B cell (primary cell): ENCODE measurements at regions not wholly inside any gene's neighbourhood (a gene's known extent, or its start where the extent isn't known, plus 50 kb on each side); places are given as distances from the start of the nearest gene placed in this dataset.

Experiments
- ATAC-seq: fragments of 200-7000 bp; cut with Tn5 transposase; one replicate; pipeline ENCODE4 v1.10.0; 2021; ENCODE audit warnings: low read depth, mild to moderate bottlenecking, moderate number of reproducible peaks, moderate library complexity
- CTCF ChIA-PET: fragments of 350-600 bp; sonication (Branson Sonifier 250); formaldehyde crosslinking; loops from one replicate; lab custom pipeline; 2021; ENCODE audit warnings: antibody characterized with exemption, inconsistent platforms; lab: Charles Lee
- POLR2A ChIA-PET: fragments of 350-600 bp; sonication (Branson Sonifier 250); formaldehyde crosslinking; loops from one replicate; lab custom pipeline; 2021; ENCODE audit warnings: antibody characterized with exemption; lab: Charles Lee
- DNase-seq: peaks from one replicate; pipeline ENCODE4 v3.0.0; 2013
- H2AFZ ChIP-seq: 2 replicates; pipeline ENCODE4 v1.6.1; 2012; ENCODE audit warnings: mild to moderate bottlenecking, low read depth, low read length; ENCODE audit not compliant: insufficient read depth, poor library complexity, severe bottlenecking
- H3K27ac ChIP-seq, 2 donors: 1 replicate in 1 of 2; 2 replicates in 1 of 2; pipeline ENCODE4 v1.5.1; 2012 to 2013; ENCODE audit warnings: low read length in 2 of 2, mild to moderate bottlenecking in 2 of 2, moderate library complexity in 1 of 2
- H3K27me3 ChIP-seq, 4 experiments: fragments of 200-600 bp in 1 of 4; sonication (generic) in 1 of 4; replicated peaks in 1 of 4; 1 replicate in 2 of 4; 2 replicates in 2 of 4; pipeline versions ENCODE4 v1.6.1 to v1.7.0; 2013 to 2016; ENCODE audit warnings: low read length in 3 of 4, mild to moderate bottlenecking in 2 of 4, mixed read lengths in 1 of 4, moderate library complexity in 1 of 4; ENCODE audit not compliant: insufficient read depth in 4 of 4, control insufficient read depth in 3 of 4; ENCODE audit errors: control extremely low read depth in 1 of 4
- H3K36me3 ChIP-seq, 2 experiments: replicated peaks in 1 of 2; 1 replicate in 1 of 2; 2 replicates in 1 of 2; pipeline versions ENCODE4 v1.6.1 to v1.7.1; 2013; ENCODE audit warnings: low read length in 1 of 2; ENCODE audit not compliant: insufficient read depth in 2 of 2, control insufficient read depth in 1 of 2; ENCODE audit errors: control extremely low read depth in 1 of 2, extremely low read depth in 1 of 2
- H3K4me1 ChIP-seq, 2 donors: fragments of 200-600 bp in 1 of 2; sonication (generic) in 1 of 2; 1 replicate in 1 of 2; 2 replicates in 1 of 2; pipeline versions ENCODE4 v1.5.1 to v1.6.1; 2013 to 2017; ENCODE audit warnings: low read length in 2 of 2; ENCODE audit not compliant: control insufficient read depth in 2 of 2, insufficient read depth in 2 of 2
- H3K4me2 ChIP-seq: replicated peaks from 2 replicates; pipeline ENCODE3; 2012; ENCODE audit warnings: mild to moderate bottlenecking, low read depth, low read length; ENCODE audit not compliant: poor library complexity, severe bottlenecking
- H3K4me3 ChIP-seq, 5 experiments: fragments of 200-600 bp in 1 of 5; sonication (generic) in 1 of 5; 1 replicate in 3 of 5; 2 replicates in 2 of 5; pipeline versions ENCODE4 v1.5.1 to v1.7.0; 2011 to 2016; ENCODE audit warnings: low read length in 4 of 5, mild to moderate bottlenecking in 4 of 5, low read depth in 2 of 5, control low read depth in 1 of 5, moderate library complexity in 1 of 5; ENCODE audit not compliant: insufficient read depth in 1 of 5; ENCODE audit errors: control extremely low read depth in 1 of 5, extremely low read depth in 1 of 5
- H3K79me2 ChIP-seq: fragments of 200-600 bp; sonication (generic); one replicate; pipeline ENCODE4 v1.6.0; 2016; ENCODE audit warnings: low read length; ENCODE audit not compliant: control insufficient read depth, insufficient read depth
- H3K9ac ChIP-seq: fragments of 200-600 bp; sonication (generic); 2 replicates; pipeline ENCODE4 v1.6.1; 2017; ENCODE audit warnings: mild to moderate bottlenecking, low read length, moderate library complexity
- H3K9me3 ChIP-seq, 3 donors: one replicate each; pipeline versions ENCODE4 v1.6.1 to v1.7.1; 2013; ENCODE audit warnings: low read length in 2 of 3; ENCODE audit not compliant: control insufficient read depth in 2 of 3, insufficient read depth in 1 of 3; ENCODE audit errors: control extremely low read depth in 1 of 3
- H4K20me1 ChIP-seq: 2 replicates; pipeline ENCODE4 v1.6.0; 2012; ENCODE audit warnings: mild to moderate bottlenecking, low read length; ENCODE audit not compliant: insufficient read depth, control insufficient read depth, poor library complexity, severe bottlenecking
- H3K27ac Mint-ChIP-seq: one replicate; pipeline ENCODE4 v1.8.0; 2021; ENCODE audit warnings: mixed read lengths
- H3K27me3 Mint-ChIP-seq: one replicate; pipeline ENCODE4 v1.8.0; 2021; ENCODE audit warnings: mixed read lengths
- H3K4me1 Mint-ChIP-seq: one replicate; pipeline ENCODE4 v1.8.0; 2021; ENCODE audit warnings: mixed read lengths
- H3K4me3 Mint-ChIP-seq: one replicate; pipeline ENCODE4 v1.8.0; 2021; ENCODE audit warnings: mixed read lengths
- H3K9me3 Mint-ChIP-seq: one replicate; pipeline ENCODE4 v1.8.0; 2022; ENCODE audit warnings: mixed read lengths; ENCODE audit not compliant: insufficient read depth
- CTCF ChIP-seq: fragments of 200-600 bp; IDR thresholded peaks from one replicate; pipeline ENCODE4 v1.8.0; 2022; ENCODE audit warnings: antibody characterized with exemption, mild to moderate bottlenecking
- EZH2 ChIP-seq: IDR thresholded peaks from 2 replicates; pipeline ENCODE4 v1.6.1; 2012; ENCODE audit warnings: borderline replicate concordance, low read depth, mild to moderate bottlenecking, moderate library complexity, low read length; ENCODE audit not compliant: insufficient read depth, poor library complexity, severe bottlenecking
- WGBS: methylation state at CpG from one replicate; pipeline ENCODE4 v1.1.5; 2013; ENCODE audit warnings: missing lambda C conversion rate; ENCODE audit not compliant: insufficient coverage; 5-methylcytosine and 5-hydroxymethylcytosine counted together
- intact Hi-C: fragments of 100-400 bp; cut with micrococcal nuclease; formaldehyde crosslinking; loops from one replicate; pipeline ENCODE4 v1.10.0; 2022

GRCh38 chr2:176518823-176519222 is 249.6 kb downstream of the MTX2 start:
- intact Hi-C loops: no loop called here
- H3K4me3 Mint-ChIP-seq: no peak overlapping the region
- no peaks in the 10 kb centered on the region for H4K20me1 ChIP-seq
- TF ChIP-seq CTCF: no peak
- TF ChIP-seq EZH2: no peak
- WGBS: 80% methylated on average over 2 of the region's 4 CpGs
- ATAC-seq (no peak), DNase-seq (no peak)
- H3K4me3 ChIP-seq: no peak overlapping the region
- H3K27ac Mint-ChIP-seq: no peak overlapping the region
- H3K79me2 ChIP-seq: no peaks in the 10 kb centered on the region
- no peak overlapping the region for H3K27ac ChIP-seq
- no peak overlapping the region for H2AFZ ChIP-seq
- no peak overlapping the region for H3K9ac ChIP-seq
- CTCF ChIA-PET: no interaction called here
- H3K9me3 ChIP-seq: no peaks in the 10 kb centered on the region
- H3K4me2 ChIP-seq: no peak overlapping the region
- no peaks in the 10 kb centered on the region for H3K36me3 ChIP-seq
- no peaks in the 10 kb centered on the region for H3K27me3 ChIP-seq
- no peaks in the 10 kb centered on the region for H3K4me1 Mint-ChIP-seq
- POLR2A ChIA-PET: no interaction called here
- H3K9me3 Mint-ChIP-seq: no peaks in the 10 kb centered on the region
- H3K27me3 Mint-ChIP-seq: peaks cover 12% of the 10 kb centered on the region
- no peaks in the 10 kb centered on the region for H3K4me1 ChIP-seq

GRCh38 chr2:176521878-176522670 is 252.8 kb downstream of the MTX2 start:
- H3K9me3 Mint-ChIP-seq: no peaks in the 10 kb centered on the region
- H3K4me2 ChIP-seq: no peak overlapping the region
- H3K4me1 ChIP-seq: no peaks in the 10 kb centered on the region
- no peak overlapping the region for H3K27ac ChIP-seq
- POLR2A ChIA-PET: no interaction called here
- H3K9me3 ChIP-seq: no peaks in the 10 kb centered on the region
- H3K4me3 Mint-ChIP-seq: no peak overlapping the region
- intact Hi-C loops: no loop called here
- no peaks in the 10 kb centered on the region for H3K4me1 Mint-ChIP-seq
- no peak overlapping the region for H2AFZ ChIP-seq
- H3K27me3 Mint-ChIP-seq: peaks cover 22% of the 10 kb centered on the region
- CTCF ChIA-PET: no interaction called here
- no peaks in the 10 kb centered on the region for H3K79me2 ChIP-seq
- TF ChIP-seq CTCF (no peak), EZH2 (no peak)
- no peak overlapping the region for H3K4me3 ChIP-seq
- H4K20me1 ChIP-seq: no peaks in the 10 kb centered on the region
- DNase-seq: no peak
- no peak for ATAC-seq
- H3K27me3 ChIP-seq: peaks cover 0 to 1% (median 0%) of the 10 kb centered on the region in 4 experiments
- no peak overlapping the region for H3K9ac ChIP-seq
- 100% methylated on average over 1 of the region's 3 CpGs for WGBS
- H3K27ac Mint-ChIP-seq: no peak overlapping the region
- no peaks in the 10 kb centered on the region for H3K36me3 ChIP-seq
